Femur (tissue), 1 donor: ENCODE measurements at regions not wholly inside any gene's neighbourhood (a gene's known extent, or its start where the extent isn't known, plus 50 kb on each side); places are given as distances from the start of the nearest gene placed in this dataset.
"Not testable (repeated sequence)": the region's sequence is repeated elsewhere in the genome, so short reads cannot be mapped to it uniquely, and the experiment has no call there.

Source experiments
- DNase-seq: peaks from one replicate; pipeline ENCODE4 v3.0.0-alpha.2; 2017

DNA sequence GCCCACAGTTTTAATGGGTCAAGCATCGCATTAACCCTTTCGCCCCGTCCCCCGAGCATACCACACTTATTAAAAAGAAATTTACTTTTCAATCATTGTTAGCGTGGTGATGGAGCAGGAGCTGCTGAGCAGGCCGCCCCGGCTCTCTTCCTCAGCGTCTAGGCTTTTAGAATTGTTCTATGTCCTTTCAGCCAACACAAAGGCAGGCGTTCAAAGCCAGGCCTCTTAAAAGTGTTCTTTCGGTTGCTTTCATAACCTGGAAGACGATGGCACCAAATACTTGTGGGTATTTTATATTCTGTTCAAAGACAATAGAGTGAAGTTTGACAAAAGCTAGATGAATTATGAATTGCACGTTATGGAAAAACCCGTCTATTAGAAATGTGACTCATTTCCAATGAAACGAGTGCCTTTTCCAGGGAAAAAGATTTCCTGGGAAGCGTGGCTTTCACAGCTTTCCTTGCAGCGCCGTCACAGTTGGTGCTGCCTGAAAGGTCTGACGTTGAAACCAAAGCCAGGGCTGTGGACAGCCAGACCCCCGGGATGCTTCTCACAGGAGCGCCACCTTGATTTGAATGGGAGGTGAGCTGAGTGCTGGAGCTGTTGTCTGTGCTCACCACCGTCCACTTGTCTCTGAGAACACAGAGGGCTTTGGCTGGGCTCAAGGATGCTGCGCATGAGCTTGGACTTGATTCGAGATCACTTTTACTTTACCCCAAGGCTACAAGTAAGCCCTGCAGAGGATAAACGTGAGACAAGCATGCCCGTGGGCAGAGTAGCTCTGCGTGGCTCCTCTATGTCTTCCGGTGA is 78.8 kb downstream of the SOX1 start:
- no peak for DNase-seq

DNA sequence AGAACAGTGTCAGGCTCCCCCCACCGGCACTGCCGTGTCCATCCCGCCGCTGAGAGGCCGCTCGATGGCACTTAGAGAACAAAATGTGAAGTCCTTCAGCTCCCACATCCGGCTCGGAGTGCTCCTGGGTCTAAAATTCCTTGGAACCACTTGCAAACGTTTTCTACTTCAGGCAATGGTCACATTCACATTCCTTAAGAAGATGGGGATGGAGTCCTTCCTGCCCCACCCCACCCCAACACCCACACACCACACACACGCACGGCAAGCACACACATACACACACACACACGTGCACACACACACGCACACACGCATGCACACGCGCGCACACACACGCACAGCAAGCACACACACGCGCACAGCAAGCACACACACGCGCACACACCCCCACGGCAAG is 83.4 kb downstream of the SOX1 start:
- DNase-seq: no peak

DNA sequence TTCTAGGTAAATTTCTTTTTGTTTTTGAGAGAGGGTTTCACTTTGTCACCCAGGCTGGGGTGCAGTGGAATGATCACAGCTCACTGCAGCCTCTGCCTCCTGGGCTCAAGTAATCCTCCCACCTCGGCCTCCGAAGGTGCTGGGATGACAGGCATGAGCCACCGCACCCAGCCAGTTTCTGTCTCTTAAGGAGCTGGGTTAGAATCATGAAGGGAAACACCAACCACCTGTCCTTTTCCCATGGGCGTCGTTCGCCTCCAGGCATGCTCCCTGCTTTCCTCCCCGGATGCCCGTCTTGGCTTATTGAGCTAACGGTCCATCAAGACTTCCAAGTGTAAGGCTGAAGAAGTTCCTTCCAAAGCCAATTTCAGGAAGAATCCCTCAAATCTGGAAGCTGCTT is 85.9 kb downstream of the SOX1 start:
- no peak for DNase-seq

DNA sequence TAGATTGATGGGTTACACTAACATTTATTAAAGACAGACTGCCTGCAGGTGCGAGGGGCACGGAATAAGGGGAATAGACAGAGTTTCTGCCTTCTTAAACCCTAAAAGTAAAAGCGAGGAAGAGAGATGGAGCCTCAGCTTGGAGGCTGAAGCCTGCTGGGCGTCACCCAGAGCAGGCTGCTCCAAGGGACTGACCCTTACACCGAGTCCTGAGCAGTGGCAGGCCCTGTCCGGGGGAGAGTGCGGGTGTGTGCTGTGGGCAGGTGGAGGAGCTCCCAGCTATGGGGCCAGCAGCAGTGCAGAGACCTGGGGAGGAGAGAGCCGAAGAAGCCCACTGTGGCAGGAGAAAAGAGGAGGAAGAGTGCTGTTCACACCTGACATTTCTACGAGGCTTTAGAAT is 86.4 kb downstream of the SOX1 start:
- no peak for DNase-seq

DNA sequence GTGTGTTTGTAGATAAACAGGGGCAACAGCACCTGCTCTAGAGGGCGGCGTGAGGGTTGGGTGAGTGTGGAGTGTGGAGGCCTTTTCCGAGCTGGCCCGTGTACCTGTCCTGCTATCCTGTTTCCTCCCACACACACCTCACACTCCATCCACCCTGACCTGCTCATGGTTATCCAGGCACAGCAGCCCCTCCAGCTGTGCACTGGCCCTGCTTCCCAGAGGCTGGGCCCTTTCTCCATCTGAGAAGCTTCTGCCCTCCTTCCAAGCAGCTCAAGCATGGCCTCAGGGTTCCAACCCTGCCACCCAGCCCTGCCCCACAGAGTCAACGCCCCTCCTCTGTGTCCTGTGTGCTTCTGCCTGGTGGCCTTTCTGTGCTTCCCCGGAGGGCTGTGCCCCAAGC is 86.9 kb downstream of the SOX1 start:
- no peak for DNase-seq

DNA sequence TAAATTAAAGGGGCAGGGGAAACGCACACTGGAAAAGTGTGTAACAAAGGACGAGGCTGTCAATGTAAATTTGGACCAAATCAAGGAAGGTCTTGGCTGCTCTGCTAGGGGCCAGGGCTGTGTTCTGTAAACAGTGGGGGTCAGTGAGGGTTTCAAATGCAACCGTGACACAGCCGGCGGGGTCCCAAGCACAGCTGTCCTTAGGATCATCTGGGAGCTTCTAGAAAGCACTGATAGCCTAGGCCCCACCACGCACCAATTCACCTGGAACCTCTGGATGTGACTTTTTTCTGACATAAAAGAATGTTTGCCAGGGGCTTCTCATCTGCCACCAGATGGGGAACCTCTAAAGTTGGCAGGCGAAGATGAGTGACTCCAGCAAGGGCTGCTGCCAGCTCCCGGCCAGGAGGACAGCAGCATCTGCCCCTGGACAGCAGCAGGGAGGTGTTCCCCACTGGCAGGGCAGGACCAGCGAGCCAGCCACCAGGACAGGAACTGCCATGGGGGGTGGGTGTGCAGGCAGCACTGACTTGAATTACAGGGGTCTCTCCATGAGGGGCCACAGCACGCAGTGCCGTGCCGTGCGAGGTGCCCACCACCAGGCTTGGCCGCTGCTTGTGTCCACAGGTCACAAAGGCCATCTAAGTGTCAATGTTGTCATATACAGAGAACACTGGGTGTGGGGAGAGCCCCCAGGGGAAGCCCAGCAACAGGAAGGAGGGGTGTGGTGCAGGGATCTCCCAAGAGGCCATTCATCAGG is 87.5 kb downstream of the SOX1 start:
- DNase-seq: no peak

DNA sequence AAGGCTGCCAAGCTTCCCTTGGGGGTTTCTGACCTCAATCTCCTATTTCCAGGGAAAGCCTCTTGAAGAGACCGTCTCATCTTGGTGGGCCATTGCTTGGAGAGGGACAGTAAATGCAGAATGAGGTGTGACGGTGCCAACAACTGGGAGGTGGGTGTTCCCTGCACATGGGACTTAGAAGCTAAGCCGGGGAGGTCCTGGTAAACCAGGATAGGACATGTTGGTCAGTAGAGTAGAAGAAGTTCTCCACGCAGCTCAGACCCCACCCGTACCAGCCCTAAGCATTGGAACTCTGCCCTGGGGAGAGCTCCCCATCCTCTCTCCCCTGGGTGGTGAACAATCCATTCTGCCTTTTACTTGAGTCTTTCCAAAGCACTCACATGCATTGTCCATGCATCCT is 92.0 kb downstream of the SOX1 start:
- no peak for DNase-seq

DNA sequence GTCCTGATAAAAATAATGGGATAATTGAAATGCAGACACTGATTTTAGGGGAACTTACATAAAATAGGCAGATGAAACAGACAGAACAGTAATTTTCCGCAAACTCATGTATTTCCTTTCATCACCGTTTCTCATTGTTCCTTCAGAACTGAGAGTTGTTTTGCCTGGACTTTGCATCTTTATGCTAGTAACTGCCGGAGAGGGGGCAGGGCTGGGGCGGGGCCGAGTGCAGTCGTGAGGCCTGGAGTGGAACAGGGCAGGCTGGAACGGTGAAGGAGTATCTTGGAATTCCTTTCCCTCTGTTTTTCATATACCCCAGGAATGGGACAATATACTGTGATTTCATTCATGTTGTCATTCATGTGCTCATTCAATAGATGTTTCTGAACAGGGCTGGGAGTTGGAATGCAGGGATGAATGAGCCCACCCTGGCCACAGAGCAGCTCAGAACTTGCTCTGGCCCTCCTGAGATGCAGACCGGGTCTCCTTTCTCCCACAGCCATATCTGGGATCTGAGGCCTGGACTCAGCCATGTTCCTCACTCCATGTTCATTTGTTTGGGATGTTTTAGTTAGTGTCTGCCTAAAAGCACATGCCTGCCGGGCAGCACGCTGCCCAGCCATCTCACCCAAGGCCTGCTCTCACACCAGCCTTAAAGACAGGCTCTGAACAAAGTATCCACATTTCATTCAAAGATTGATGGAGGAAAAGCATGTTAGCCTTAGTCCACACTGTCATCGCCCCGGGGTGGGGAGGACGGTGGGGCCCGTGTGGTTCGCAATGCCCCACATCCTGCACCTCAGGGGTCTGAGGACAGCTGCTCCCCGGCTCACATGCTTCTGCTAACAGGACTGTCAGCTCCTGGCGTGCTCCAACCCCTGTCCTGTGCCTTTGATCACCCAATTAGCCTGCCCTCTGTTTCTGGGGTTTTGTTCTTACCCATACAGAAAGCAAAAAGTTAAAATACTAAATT is 92.9 kb downstream of the SOX1 start:
- no peak for DNase-seq

DNA sequence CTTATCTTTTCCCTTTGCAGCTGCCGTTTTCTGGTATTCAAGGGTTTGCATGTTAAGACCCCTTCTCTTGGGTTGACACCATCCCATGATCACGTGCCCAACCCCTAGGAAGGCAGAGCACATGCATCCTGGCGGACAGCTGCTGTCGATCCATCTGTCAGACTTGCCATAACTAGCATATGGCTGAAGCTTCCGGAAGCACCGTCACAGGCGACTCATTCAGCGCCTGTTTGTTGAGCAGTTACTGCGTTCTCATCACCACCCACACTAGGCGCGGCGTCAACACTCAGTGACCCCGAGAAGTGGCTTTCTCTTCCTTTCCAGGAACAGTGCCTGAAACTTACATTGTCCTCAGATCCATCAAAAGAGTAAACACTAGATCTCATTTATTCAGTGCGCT is 93.6 kb downstream of the SOX1 start:
- no peak for DNase-seq

DNA sequence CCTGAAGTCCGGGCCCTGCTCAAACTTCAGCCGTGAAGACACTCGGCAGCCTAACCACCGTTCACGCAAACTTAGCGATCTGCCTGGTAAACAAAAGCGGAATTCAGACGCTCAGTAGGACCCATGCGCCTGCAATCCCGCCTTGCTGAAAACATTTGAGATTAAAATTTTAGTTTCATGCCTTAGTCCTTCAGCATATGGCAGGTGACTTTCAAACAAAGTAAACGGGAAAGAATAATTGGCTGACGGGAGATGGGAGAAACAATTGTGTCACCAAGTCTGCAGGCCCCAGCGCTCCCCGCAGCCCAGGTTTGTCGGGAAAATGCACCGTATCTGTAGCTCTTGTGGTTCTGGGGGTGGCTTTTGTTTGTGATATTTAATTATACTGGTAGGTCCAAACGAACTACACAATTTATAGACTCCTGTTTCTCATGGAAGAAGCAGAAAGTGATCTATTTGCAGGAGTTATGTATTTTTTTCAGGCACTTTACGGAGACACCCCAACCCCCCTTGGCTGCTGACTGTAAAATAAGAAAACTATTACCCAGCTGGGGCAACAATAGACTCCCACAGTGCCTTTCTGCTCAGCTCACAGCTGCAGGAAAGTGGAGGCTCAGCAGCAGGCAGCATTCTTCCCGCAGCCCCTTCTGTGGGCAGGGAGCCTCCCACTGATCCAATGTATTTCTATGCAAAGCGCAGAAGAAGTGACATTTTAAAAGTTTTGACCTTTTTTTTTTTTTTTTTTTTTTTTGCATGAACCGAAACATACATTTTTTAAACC is 94.8 kb downstream of the SOX1 start:
- DNase-seq: no peak

DNA sequence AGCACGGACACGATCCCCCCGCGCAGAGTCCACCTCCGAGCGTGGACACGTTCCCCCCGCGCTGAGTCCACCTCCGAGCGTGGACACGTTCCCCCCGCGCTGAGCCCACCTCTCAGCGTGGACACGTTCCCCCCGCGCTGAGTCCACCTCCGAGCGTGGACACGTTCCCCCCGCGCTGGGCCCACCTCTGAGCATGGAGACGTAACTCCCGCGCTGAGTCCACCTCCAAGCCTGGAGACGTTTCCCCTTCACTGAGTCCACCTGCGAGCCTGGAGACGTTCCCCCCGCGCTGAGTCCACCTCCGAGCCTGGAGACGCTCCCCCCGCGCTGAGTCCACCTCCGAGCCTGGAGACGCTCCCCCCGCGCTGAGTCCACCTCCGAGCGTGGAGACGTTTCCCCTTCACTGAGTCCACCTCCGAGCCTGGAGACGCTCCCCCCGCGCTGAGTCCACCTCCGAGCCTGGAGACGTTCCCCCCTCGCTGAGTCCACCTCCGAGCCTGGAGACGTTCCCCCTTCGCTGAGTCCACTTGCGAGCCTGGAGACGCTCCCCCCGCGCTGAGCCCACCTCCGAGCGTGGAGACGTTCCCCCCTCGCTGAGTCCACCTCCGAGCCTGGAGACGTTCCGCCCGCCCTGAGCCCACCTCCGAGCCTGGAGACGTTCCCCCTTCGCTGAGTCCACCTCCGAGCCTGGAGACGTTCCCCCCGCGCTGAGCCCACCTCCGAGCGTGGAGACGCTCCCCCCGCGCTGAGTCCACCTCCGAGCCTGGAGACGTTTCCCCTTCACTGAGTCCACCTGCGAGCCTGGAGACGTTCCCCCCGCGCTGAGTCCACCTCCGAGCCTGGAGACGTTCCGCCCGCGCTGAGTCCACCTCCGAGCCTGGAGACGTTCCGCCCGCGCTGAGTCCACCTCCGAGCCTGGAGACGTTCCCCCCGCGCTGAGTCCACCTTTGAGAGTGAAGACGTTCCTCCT is 97.0 kb downstream of the SOX1 start:
- DNase-seq: not testable (repeated sequence)

DNA sequence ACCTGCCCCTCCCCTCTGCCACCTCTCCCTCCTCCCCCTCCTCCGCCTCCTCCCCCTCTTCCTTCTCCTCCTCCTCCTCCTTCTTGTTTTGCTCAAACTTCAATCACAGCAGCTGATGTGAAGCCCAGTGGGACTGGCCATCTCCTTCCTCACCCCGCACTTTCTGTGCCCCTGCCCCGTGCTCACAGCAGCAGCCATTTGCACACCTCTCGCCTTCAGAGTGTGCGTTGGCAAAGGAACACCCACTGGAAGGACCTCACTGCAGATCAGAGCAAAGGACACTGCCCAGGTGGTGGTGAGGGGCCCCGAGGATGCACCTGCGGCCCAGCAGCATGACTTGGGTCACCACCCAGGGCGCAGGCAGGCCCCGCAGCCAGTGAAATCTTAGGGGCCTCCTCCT is 98.8 kb downstream of the SOX1 start:
- no peak for DNase-seq

DNA sequence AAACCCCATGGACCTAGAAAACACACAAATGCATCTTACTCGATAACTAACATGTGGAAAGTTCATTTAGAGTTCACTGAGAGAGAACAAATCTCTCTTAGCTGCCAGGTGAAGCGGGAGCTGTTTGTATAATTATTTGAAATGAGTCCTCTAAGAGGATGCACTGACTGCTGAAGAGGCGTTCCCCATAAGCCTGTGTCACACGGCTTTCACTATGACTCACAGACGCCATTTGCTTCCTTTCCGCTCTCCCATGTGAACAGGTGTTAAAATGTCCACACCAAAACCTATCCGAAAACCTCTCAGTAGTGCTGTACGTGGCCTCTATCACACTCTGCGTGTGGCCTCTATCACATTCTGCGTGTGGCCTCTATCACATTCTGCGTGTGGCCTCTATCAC is 101.8 kb downstream of the SOX1 start:
- DNase-seq: no peak

DNA sequence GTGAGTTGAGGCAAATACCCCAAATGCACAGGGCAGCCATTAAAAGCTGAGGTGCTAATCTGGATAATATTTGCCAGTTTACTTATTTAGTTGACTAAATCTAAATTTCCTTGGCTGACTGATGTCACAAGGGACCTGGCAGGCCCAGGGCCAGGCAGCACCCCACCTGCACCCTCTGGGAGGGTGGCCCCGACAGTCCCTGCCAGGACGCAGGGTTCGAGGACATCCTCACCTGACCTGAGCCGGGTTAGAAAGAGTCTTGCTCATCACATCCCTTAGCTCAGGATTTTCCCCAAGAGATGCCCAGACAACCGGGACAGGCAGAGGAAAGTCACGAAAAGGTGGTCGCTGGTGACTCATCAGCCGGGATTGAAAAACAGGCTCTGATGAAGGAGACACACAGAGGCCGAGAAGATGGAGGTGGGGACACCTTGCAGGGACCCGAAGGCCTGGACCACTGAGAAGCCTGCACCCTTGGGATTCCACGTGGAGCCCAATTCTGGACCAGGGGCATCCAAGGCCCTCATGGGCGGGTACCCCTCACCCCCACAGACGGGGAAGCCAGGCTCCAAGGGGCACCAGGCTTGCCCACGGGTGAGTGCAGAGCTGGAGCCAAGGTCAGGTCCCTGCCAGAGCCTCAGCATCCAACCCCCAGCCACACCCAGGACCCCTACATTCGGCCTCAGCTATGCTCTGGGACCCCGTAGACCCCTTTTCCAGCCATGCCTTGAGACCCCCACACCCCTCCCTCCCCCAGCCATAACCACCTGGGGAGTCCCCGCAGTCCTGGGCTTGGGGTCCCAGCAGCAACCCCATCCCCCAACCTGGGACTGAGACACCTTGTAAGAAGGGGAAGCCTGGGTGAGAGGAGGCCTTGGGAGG is 103.2 kb downstream of the SOX1 start:
- no peak for DNase-seq

DNA sequence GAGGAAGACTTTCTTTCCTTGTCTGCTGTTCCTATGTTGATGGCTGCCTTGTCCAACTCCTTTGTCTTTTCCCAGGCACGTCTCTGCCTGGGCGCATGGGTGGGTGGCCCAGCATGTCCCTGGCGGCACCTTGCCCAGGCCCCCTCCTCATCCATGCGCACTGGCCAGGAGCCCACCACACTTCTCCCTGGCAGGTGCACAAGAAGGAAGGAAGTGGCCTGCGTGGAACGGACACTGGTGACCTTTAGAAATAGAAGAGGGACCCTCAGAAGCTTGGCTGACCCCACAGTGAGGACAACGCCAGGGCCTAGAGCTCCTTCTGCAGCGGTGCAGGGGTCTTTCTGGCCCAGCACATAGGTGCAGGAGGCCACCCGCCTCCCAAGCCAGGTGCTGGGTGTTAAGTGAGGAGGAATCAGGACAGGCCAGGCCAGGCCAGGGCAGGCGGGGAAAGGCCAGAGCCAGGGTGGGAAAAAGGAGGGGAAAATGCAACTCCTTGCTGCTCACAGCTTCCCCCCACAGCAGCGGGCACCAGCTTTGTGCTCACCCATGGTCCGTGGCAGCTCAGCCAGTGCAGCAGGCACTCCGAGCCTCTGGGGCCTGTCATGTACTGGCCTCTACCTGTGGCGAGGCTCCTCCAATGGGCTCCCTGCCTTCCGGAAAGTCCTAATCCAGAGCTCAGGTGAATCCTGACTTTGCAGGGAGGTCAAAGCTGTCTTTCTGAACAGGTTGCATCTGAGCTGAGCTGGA is 104.0 kb downstream of the SOX1 start:
- DNase-seq: no peak

DNA sequence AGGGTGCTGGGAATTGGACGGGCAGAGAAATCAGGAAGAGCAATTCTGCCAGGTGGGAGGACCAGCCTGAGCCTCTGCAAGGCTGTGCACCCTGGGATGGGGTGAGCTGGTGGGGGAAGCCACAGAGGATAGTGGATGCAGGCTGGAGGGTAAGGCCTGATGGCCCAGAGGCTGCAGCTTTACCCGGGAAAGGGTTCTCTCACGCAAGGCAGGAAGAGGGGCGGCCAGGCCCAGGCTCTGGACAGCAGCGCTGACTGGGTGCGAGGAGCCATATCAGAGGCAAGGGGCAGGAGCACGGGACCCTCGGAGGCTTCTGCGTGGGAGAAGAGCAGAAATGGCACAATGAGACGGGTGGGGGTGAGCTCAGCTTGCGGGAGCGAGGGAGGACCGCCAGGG is 104.6 kb downstream of the SOX1 start:
- DNase-seq: no peak

DNA sequence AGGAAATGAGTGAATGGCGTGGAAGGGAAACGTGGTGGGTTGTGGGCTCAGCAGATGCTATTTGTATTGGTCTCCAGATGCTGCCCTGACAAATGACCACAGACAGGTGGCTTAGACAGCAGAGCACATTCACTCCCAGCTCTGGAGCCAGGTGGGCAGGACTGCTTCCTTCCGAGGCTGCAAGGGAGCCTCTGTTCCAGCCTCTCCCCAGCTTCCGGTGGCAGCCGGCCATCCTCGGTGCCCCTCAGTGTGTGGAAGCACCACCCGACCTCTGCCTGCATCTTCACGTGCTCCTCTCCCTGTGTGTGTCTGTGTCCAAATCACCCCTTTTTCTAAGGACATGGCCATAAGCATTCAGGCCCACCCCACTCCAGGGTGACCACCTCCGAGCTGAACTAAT is 105.1 kb downstream of the SOX1 start:
- no peak for DNase-seq

DNA sequence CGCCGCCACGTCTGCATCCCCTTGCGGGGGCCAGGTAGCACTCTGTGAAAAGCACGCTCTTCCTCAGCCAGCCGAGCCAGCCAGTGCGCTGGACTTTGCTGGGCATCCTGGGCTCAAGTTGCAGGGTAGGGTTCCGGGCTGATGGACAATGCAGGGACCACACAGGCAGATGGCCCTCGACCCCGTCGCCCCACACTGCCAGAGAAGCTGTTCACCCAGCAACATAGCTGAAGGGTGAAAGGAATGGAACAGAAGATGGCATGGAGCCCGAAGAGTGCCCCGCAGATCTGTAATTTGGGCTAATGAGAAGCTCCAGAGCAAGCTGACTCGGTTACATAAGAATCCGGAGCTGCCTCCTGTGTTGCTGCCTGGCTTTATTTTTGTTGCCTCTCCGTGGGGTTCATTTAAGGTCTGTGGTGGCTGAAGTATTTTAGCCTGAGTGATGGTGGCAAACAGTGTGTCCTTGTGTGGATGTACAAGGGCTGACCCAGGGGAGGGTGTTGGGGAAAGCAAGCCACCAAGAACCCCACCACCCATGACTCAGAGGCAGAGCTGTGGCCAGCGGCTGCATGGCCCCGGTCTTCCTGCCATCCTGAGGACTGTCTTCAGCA is 105.8 kb downstream of the SOX1 start:
- no peak for DNase-seq
